ENCODE measurements at regions not wholly inside any gene's neighbourhood (a gene's known extent, or its start where the extent isn't known, plus 50 kb on each side); places are given as distances from the start of the nearest gene placed in this dataset.

DNA sequence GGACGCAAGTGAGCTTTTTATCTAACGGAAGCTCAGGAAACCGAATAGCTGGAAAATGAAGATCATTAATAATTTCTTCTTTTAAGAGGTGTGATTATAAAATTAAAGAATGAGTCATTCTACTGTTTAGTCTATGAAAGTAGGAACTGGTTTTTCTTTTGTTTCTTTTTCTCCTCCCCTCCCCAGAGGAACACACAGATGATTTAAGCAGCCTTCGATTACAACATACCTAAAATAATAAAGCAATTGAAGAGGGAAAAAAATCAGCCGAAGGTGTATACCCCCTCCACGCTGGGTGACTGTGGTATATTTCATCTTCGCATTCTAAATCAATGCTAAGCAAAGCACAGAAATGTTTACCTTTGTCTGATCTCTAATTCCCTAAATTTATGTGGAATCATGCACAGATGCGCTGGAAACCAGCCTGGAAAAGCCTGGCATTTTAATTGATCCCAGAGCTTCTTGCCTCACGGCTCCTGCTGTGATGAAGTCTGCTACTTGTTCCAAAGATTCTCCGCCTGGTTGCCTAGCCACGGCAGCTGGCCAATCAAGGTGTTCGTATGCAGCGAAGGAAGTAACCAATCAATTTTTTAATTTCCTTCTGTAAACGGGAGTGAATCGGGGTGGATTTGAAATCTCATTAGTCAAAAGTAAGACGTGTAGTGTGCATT is 133.9 kb downstream of the FANCF start:
- no peak for DNase-seq (ENCODE audit: low read depth, low spot score)

DNA sequence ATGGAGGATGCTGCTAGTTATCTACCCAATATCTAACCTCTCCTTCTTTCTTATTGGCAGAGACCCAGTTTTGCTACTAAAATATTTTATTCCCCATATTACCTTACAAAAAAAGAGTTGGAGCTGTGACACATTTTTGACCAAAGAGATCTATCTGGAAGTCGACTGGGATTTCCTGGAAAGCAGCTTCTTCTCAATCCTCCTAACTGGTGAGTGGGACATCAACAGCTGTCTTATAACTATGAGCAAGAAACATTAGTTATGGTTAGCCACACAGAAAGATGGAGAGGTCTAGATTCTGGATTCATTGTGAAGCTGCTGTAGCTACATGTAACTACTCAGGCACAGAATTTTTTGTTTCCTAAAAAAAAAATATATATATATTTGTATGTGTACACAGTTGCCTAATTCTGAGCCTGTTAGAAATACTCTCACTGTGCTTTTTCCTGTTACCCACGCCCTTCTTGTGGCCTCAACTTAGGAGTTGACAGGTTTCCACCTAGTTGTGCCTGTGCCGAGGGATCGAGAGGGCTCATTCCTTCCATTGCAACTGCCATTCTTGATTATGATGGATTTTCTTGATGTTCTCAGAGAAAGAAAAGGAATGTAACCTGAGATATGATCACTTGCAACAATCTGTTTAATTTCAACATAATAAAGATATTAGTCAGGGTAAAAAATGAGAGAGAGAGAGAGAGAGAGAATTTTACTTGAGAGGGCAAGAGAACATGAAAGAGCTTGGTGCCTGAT is 142.0 kb downstream of the SLC17A6 start:
- DNase-seq (ENCODE audit: low read depth, low spot score), result no peak

DNA sequence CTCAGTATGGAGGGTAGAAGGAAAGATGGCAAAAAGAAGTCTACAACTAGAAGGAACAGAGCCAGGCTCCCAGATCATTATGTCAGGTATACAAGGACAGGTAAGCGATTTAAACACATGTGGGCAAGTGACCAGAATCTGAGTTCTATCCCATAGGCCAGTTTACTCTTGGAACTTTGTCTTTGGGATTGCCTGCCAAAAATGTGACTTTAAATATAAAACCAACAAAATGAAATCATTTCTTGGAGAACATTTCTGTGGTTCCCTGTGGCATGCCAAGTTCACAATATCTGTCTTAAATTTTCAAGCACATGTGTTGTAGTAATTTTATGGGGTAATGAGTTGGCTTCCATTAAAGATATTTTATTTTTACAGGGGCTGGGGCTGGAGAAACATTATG is 141.0 kb downstream of the SLC17A6 start:
- no peak for DNase-seq (ENCODE audit: low read depth, low spot score)

DNA sequence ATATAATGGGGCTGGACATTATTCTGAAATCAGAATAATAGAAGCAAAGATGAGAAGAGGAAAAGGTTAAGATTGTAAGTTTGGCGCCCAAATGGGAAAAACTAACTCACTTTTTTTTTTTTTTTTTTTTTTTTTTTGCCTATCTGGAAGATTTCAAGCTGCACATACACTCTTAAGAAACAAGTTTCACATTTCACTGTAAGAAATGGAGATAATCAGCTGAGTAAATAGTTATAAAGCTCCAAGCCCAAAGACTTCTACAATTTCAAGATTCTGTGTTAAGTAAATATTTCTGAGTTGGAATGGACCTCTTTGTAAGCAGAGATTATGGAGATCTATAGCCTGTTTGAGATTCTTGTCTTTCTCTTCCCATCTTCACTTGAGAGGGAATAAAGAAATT is 140.0 kb downstream of the SLC17A6 start:
- DNase-seq (ENCODE audit: low read depth, low spot score), result no peak

DNA sequence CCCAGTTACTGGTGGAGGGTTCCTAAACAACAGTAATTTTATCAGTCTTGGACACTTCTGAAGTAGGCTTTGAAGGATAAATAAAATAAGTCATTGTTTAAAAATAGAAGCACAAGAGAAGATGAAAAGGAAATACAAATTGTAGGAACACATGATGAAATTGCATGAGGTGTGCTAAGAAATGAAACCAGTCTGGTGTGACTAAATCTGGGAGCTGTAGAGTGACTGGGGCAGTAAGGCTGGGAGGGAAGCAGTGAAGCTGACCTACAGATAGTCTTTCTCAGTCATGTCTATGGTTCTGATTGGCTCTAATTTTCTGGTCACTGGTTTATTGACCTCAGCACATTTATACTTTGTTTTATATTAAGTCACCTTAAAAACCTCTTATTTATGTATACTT is 139.1 kb downstream of the SLC17A6 start:
- no peak for DNase-seq (ENCODE audit: low read depth, low spot score)

DNA sequence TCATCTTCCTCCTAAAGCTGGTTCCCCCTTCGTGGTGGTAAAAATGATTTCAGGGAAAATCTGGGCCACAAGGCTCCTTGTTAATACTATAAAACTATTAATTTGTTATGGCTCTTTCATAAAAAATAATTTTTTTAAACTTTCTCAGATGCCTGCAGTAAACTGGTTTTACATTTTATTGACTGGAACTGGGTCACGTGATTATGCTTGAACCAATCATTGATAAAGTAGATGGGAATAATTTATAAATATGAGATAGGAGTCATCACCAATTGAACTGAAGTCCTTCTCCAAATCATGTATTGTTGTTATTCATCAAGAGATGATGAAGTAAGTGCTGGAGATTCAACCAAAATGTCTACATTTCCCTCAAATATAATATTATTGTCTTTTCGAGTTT is 138.4 kb downstream of the SLC17A6 start:
- DNase-seq (ENCODE audit: low read depth, low spot score), result no peak

DNA sequence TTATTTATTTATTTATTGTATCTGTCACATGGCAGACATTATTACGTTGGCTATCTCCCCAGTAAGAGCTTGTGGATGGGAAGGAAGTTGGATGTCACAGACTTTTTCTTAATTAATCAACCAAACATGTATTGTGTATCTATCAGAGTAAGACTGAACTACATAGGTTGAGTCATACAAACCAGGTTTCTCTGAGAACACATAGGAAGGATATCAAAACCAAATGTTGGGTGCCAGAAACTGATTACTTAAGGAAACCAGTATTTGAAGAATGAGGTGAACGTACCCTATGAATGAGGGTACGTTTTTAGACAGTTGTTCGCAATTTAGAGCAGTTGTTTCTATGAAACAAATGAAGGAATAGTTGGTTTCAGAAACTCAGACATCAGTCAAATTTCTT is 136.4 kb downstream of the SLC17A6 start:
- DNase-seq (ENCODE audit: low read depth, low spot score), result no peak

DNA sequence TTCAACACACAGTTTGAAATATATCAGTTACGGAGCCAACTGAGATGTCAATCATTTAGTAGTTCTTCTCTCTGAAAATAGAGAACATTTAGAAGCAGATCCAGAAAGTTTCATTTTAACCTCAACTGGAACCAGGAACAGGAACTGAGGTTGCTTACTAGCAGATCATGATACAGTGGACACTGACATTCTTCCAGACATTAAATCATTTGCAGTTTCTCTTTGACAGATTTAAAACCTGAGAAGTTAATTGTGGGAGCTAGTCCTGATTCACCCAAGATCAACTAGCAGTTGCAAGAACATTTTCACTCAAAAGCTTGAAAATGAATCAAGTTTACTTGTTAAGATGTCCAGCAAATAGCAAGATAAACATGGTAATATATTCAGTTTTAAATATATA is 135.4 kb downstream of the SLC17A6 start:
- DNase-seq (ENCODE audit: low read depth, low spot score), result no peak

DNA sequence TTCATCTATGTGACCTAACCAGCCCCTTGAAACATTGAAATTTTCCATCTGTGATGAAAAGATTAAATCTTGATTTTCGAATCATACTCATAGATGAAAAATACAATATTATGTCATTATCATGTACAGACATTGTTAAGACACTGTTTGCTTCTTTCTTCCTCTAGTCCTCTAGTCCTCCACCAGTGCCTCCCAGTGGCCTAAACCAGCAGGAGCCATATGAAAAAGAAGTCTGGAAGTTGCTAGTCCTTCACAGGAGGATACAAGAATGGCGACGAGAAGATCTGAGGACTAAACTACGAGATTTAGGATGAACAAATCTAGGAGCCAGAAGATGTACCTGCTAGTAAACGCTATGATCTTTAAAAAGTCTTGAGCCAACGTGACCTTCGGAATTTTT is 134.1 kb downstream of the SLC17A6 start:
- DNase-seq (ENCODE audit: low read depth, low spot score), result no peak

DNA sequence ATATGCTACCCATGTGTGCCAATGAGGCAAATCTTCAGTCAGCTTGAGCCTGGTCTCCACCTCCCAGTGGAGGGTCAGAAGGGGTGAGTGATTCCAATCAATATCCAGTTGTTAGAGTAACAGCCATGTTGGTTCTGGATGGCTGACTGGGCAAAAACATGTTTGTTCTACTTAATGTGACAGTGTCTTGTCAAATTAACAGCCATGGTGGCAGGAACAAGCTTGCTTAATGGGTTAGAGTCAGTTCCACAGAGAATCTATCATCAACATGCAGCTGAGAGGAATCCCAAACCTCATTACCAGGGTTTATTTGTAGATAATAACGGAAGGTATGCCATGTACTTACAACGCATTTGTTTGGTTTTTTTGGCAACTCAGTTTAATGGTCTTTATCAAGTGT is 133.2 kb downstream of the SLC17A6 start:
- no peak for DNase-seq (ENCODE audit: low read depth, low spot score)

DNA sequence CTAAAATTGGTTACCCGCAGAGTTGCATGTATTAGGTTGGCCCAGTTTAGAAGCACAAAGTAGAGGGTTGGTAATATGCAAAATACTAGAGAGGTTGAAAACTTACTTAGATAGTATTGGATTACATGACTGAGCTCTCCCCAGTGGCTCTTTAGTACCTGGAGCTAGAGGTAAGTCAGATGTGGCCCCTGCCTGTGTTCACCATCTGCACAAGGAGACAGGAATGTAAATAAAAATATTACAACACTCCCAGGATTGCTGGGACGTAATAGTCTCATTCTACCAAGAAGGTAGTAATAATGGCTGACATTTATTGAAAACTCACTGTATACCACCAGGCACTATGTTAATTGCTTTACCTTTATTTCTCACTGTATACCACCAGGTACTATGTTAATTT is 129.6 kb downstream of the SLC17A6 start:
- DNase-seq (ENCODE audit: low read depth, low spot score), result no peak

DNA sequence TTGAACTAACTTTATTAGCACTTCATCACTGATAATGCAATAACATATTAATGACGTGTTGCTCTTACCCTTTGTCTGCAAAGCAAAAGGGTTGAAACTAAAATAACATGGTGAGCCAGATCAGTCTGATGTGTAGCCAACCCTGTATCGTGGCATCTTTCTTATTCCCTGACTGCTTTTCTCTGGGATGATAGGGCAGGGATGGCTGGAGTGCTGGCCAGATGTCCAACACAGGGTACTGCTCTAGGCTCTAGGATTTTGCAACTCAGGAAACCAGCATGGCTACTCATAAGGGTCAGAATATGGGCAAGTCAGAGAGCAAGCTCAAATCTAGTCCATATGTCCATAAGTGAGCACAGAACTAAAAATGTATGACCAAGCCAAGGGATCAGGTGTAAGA is 129.1 kb downstream of the SLC17A6 start:
- no peak for DNase-seq (ENCODE audit: low read depth, low spot score)

DNA sequence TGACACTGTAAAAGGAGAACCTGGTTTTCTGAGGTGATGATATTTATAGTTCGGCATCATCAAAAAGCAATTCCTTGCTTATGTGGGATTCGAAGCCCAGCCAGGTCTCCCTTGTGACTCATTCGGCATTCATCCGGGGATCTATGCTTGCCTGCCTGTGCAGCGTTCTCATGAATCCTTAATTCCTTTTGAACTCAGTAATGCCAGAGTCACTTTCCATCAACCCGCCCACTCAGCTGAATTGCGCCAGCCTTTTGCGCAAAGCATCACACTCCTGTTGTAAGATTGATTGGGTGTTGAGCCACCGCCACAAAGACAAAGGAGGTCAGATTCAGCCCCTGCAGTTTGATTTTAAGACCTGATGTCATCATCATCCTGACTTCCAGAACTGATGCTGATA is 128.6 kb downstream of the SLC17A6 start:
- DNase-seq (ENCODE audit: low read depth, low spot score), result no peak

DNA sequence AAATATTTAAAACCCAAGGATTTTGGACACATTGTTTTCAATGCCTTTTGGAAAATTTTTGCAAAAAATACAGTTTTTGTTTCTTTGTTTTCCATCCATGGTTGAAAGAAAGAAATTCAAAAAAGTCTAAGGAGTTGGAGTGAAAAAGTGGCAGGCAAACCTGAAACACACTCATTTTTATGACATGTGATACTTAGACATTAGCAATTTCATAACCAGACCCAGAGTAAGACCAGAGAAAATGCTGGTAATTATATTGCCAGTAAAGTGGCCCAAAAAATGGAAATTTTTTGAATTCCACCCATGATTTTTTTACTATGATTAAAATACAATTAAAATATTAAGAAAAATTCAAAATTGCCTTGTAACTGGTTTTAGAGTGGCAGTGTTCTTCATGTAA is 128.2 kb downstream of the SLC17A6 start:
- DNase-seq (ENCODE audit: low read depth, low spot score), result no peak

DNA sequence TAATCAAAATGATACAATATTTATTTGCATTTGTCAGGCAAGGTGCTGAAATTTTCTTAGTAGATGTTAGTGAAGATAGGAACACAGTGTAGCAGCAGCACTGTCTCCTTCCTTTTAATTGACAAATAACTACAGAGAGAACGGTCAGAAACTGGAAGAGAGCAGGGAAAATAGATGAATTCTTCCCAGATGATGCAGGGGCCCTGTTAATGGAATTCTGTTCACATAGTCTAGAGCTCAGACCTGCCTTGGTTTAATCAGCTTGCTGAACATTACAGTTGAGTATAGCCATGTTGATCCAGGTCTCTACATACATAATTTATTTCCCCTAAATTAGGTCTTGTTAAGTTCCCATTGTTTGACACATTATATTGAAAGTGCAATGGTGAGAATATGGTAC is 127.4 kb downstream of the SLC17A6 start:
- no peak for DNase-seq (ENCODE audit: low read depth, low spot score)

DNA sequence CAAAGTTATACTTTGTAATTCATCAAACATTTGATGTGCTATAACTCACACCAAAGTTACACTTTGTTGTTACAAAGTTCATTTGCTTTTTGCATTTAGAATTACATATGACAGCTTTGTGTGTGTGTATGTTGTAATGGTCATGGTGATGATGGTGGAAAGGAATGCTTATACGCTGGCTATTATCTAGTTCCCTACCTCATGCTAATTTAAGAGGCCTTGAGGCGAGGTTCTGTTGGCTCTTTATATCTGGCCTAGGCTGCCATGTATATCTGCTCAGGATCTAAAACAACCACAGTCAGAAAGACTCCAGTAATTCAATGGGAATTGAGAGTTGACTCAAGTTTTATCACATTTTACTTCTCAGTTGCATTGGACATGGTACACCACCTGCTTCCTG is 123.4 kb downstream of the SLC17A6 start:
- no peak for DNase-seq (ENCODE audit: low read depth, low spot score)

DNA sequence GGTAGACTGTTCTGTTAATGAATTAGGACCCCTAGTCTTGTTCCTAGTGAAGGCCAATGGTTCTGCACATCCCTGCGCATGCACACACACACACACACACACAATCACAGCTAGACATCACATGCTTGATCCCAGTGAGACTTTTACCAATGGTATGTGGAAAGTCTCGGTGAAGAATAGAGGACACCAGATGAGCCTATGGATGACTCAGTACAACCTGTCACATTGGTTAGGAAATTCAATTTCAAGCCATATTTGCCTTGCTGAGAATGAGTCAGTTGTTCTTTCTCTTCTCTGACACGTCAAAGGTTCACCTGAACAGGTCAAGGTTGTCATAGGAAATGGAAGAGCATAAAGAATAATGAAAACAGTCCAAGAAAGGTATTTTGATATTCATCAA is 122.0 kb downstream of the SLC17A6 start:
- no peak for DNase-seq (ENCODE audit: low read depth, low spot score)

DNA sequence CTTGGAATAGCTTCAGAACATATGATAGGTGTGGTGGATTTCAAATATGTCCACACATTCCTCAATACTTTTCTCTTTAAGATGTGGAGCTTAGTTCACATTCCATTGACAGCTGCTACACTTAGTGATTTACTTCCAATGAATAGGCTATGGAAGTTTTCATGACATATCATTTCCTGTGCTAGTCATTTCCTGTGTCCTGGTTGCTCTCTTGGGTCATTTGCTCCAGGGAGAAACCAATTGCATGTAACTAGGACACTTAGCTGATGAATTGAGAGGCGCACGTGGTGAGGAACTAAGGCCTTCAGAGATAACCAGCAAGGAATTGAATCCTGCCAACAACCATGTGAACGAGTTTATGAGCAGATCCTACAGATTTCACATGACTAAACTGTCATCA is 120.9 kb downstream of the SLC17A6 start:
- DNase-seq (ENCODE audit: low read depth, low spot score), result peak; percentile 80

DNA sequence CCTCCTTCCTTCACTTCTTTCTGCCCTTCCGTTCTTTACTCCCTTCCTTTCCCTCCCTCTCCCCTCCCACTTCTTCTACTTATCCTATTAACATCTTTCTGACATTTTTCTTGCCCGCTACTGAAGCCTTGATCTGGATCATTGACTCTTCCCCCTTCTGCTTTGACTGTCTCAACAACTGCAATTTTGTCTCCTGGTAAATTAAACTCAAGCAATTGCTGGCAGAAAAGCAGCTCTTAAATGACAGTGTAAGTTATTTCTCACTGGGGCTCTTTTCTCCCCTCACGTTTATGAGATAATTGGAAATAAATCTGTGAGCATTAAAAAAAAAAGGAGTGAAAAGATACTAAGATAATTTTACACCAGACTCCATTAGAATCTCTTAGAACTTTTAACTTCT is 120.0 kb downstream of the SLC17A6 start:
- no peak for DNase-seq (ENCODE audit: low read depth, low spot score)

DNA sequence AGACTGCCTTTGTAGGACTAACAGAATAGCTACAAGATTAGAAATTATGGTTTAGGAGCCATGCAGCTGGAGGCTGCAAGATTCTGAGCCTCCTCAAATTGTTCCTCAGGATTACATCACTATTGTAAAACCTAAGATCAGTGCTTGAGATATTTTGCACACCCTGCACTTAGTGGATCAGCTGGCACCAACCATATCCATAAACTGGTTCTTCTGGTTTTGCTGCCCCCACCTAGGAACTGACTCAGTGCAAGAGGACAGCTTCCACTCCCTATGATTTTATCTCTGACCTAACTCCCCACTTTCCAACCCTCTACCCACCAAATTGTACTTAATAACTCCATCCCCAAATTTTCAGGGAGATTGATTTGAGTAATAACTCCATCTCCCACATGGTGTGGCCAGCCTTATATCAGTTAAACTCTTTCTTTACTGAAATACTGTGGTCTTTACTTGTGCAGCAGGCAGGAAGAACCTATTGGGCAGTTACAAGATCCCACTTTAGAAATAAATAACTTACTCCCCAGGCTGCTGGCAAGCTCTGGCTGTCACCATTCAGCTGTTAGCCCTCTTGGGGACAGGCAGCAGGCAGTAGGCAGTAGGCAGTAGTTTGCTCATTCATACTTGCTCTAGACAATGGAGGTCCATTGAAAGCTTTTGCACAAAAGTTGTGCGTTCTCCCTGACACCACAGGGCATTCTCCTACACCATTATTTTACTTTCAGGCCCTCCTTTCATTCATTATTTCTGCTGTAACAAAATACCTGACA is 119.0 kb downstream of the SLC17A6 start:
- DNase-seq (ENCODE audit: low read depth, low spot score), result no peak

DNA sequence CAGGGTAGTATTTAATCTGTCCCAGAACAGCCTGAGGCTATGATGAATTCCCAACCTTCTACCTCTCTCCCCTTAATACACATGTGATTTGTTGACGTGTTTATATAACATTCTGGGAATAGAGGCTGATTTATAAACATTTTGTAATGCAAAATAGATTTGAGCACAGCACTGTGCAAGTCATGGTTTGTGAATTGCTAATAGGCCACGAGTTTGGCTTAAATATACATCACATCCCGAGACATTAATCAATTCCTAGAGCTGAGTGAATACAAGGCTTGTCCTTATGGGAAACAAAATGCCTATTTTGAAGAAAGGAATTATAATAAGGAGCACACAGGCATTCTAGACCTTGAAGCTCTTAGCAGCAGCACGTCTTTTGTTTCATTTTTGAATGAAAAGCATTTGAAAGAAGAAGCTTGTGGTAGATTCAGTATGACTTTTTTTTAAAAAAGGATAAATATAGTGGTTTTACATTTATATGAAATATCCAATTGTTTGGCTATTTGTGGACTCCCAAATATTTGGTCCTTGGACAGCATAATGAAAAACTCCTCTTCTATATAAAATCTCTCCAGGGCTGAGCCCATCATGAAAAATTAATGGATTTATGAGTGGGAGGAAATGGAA is 116.4 kb downstream of the SLC17A6 start:
- no peak for DNase-seq (ENCODE audit: low read depth, low spot score)

DNA sequence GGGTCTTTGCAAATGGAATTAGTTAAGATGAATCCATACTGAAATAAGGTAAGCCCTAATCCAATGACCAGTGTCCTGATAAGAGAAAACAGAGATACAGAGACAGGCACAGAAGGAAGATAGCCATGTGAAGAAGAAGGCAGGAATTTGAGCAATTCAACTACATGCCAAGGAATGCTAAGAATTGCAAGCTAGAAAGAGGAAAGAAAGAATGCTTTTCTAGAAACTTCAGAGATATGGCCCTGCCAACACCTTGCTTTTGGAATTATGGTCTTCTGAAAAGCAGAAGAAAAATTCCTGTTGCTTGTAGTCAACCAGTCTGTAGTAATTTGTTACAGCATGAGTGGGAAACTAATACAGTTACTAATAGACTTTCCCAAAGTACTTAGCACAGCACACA is 111.3 kb downstream of the SLC17A6 start:
- DNase-seq (ENCODE audit: low read depth, low spot score), result no peak

Measured in pulmonary artery endothelial cell (primary cell).